Islet of Langerhans (tissue), 1 donor: ENCODE measurements at regions not wholly inside any gene's neighbourhood (a gene's known extent, or its start where the extent isn't known, plus 50 kb on each side); places are given as distances from the start of the nearest gene placed in this dataset.
"Not testable (repeated sequence)": the region's sequence is repeated elsewhere in the genome, so short reads cannot be mapped to it uniquely, and the experiment has no call there.

Source experiments
- FAIRE-seq: peaks from one replicate; lab custom pipeline; 2011; peaks lifted over from hg19 to GRCh38; lab: Jason Lieb, UNC

- no peak for FAIRE-seq
Observed at GRCh38 chr1:195195423-195196057, 1412.7 kb downstream of the KCNT2 start.

- FAIRE-seq: no peak
Observed at GRCh38 chr1:195193134-195193533, 1415.1 kb downstream of the KCNT2 start.

GRCh38 chr1:195188821-195189220 is 1419.4 kb downstream of the KCNT2 start:
- no peak for FAIRE-seq

GRCh38 chr1:195186544-195186943 is 1421.7 kb downstream of the KCNT2 start:
- no peak for FAIRE-seq

- no peak for FAIRE-seq
Observed at GRCh38 chr1:195185736-195186135, 1422.5 kb downstream of the KCNT2 start.

GRCh38 chr1:195185321-195185720 is 1422.9 kb downstream of the KCNT2 start:
- FAIRE-seq: no peak

- no peak for FAIRE-seq
Observed at GRCh38 chr1:195173753-195174152, 1434.5 kb downstream of the KCNT2 start.

GRCh38 chr1:195159795-195160194 is 1448.4 kb downstream of the KCNT2 start:
- FAIRE-seq: not testable (repeated sequence)

- FAIRE-seq: no peak
Observed at GRCh38 chr1:195158091-195158490, 1450.1 kb downstream of the KCNT2 start.

- FAIRE-seq: no peak
Observed at GRCh38 chr1:195153107-195153506, 1455.1 kb downstream of the KCNT2 start.

- no peak for FAIRE-seq
Observed at GRCh38 chr1:195150768-195151167, 1457.5 kb downstream of the KCNT2 start.

GRCh38 chr1:195141294-195141693 is 1466.9 kb downstream of the KCNT2 start:
- no peak for FAIRE-seq

GRCh38 chr1:195130598-195130997 is 1477.6 kb downstream of the KCNT2 start:
- FAIRE-seq: no peak

GRCh38 chr1:195122497-195122896 is 1485.7 kb downstream of the KCNT2 start:
- no peak for FAIRE-seq

- FAIRE-seq: no peak
Observed at GRCh38 chr1:195113471-195113870, 1494.8 kb downstream of the KCNT2 start.

- no peak for FAIRE-seq
Observed at GRCh38 chr1:195105773-195106172, 1502.5 kb downstream of the KCNT2 start.

GRCh38 chr1:195105281-195105680 is 1503.0 kb downstream of the KCNT2 start:
- FAIRE-seq: no peak

- FAIRE-seq: no peak
Observed at GRCh38 chr1:195097316-195097715, 1510.9 kb downstream of the KCNT2 start.

GRCh38 chr1:195096051-195096521 is 1512.2 kb downstream of the KCNT2 start:
- no peak for FAIRE-seq

- FAIRE-seq: no peak
Observed at GRCh38 chr1:195085196-195085595, 1523.0 kb downstream of the KCNT2 start.

GRCh38 chr1:195082183-195082582 is 1526.1 kb downstream of the KCNT2 start:
- no peak for FAIRE-seq

GRCh38 chr1:195076682-195077081 is 1531.6 kb downstream of the KCNT2 start:
- FAIRE-seq: no peak

GRCh38 chr1:195075973-195076372 is 1532.3 kb downstream of the KCNT2 start:
- FAIRE-seq: no peak

GRCh38 chr1:195071461-195071860 is 1536.8 kb downstream of the KCNT2 start:
- FAIRE-seq: no peak

- no peak for FAIRE-seq
Observed at GRCh38 chr1:195065437-195065836, 1542.8 kb downstream of the KCNT2 start.
